Activated CD8-positive, alpha-beta T cell treated with anti-CD3 and anti-CD28 coated beads for 36 hours (primary cell): ENCODE measurements at regions not wholly inside any gene's neighbourhood (a gene's known extent, or its start where the extent isn't known, plus 50 kb on each side); places are given as distances from the start of the nearest gene placed in this dataset.

Experiments used
- ATAC-seq: fragments of 200-7000 bp; cut with Tn5 transposase; one replicate; pipeline ENCODE4 v1.10.0; 2021; ENCODE audit warnings: mild to moderate bottlenecking, moderate library complexity
- CTCF ChIA-PET: fragments of 350-600 bp; sonication (Branson Sonifier 250); formaldehyde crosslinking; loops from one replicate; lab custom pipeline; 2021; ENCODE audit warnings: antibody characterized with exemption; lab: Charles Lee
- POLR2A ChIA-PET: fragments of 350-600 bp; sonication (Branson Sonifier 250); formaldehyde crosslinking; loops from one replicate; lab custom pipeline; 2021; ENCODE audit warnings: antibody characterized with exemption; lab: Charles Lee
- DNase-seq: peaks from one replicate; pipeline ENCODE4 v3.0.0-alpha.2; 2020
- H3K27ac Mint-ChIP-seq: one replicate; pipeline ENCODE4 v1.8.0; 2021; ENCODE audit warnings: mild to moderate bottlenecking, mixed read lengths
- H3K27me3 Mint-ChIP-seq: one replicate; pipeline ENCODE4 v1.8.0; 2021; ENCODE audit warnings: mixed read lengths
- H3K36me3 Mint-ChIP-seq: one replicate; pipeline ENCODE4 v1.8.0; 2021; ENCODE audit warnings: low read depth, mixed read lengths
- H3K4me1 Mint-ChIP-seq: one replicate; pipeline ENCODE4 v1.8.0; 2021; ENCODE audit warnings: low read depth, mixed read lengths
- H3K4me3 Mint-ChIP-seq: one replicate; pipeline ENCODE4 v1.8.0; 2021; ENCODE audit warnings: mild to moderate bottlenecking, moderate library complexity, mixed read lengths
- H3K9me3 Mint-ChIP-seq: one replicate; pipeline ENCODE4 v1.8.0; 2021; ENCODE audit warnings: mixed read lengths
- CTCF ChIP-seq: fragments of 200-600 bp; IDR thresholded peaks from one replicate; pipeline ENCODE4 v1.8.0; 2022; ENCODE audit warnings: antibody characterized with exemption, mild to moderate bottlenecking
- intact Hi-C: fragments of 100-400 bp; cut with micrococcal nuclease; formaldehyde crosslinking; loops from one replicate; pipeline ENCODE4 v1.10.0; 2022

GRCh38 chr7:52620849-52621248 is 414.6 kb upstream of the POM121L12 start:
- H3K4me1 Mint-ChIP-seq: no peaks in the 10 kb centered on the region

DNA sequence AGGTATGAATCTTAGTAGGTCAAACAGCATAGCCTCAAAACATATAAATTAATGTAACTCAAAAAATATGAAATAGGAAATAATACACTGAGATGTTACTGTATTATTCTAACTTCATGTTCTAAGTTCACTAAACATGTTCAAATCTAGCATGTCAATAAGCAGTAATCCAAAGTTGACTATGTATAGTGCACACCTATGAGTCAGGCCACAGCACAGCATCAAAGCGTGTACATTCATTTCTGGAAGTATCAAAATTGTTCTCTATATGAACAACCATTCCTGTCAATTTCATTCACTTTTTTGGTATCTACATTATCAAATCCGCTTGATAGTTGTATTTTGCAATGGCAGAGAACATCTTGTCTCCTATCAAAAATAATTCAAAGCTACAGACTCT is 418.9 kb upstream of the POM121L12 start:
- H3K4me3 Mint-ChIP-seq: no peak overlapping the region
- TF ChIP-seq CTCF: no peak
- H3K27ac Mint-ChIP-seq: no peak overlapping the region
- no peak for ATAC-seq
- no peaks in the 10 kb centered on the region for H3K4me1 Mint-ChIP-seq
- no peaks in the 10 kb centered on the region for H3K36me3 Mint-ChIP-seq
- intact Hi-C loops: no loop called here
- H3K27me3 Mint-ChIP-seq: no peaks in the 10 kb centered on the region
- ChIA-PET CTCF (no interaction called here), POLR2A (no interaction called here)
- peaks cover 10% of the 10 kb centered on the region for H3K9me3 Mint-ChIP-seq
- no peak for DNase-seq

More at GRCh38 chr7:52620849-52621248, 414.6 kb upstream of the POM121L12 start:
- ChIA-PET POLR2A (no interaction called here), CTCF (no interaction called here)
- ATAC-seq (no peak), DNase-seq (no peak)
- Mint-ChIP-seq H3K4me3 (no peak overlapping the region), H3K36me3 (no peaks in the 10 kb centered on the region), H3K27ac (no peak overlapping the region), H3K9me3 (peaks cover 7% of the 10 kb centered on the region), H3K27me3 (no peaks in the 10 kb centered on the region)
- TF ChIP-seq CTCF: no peak
- intact Hi-C loops: no loop called here

DNA sequence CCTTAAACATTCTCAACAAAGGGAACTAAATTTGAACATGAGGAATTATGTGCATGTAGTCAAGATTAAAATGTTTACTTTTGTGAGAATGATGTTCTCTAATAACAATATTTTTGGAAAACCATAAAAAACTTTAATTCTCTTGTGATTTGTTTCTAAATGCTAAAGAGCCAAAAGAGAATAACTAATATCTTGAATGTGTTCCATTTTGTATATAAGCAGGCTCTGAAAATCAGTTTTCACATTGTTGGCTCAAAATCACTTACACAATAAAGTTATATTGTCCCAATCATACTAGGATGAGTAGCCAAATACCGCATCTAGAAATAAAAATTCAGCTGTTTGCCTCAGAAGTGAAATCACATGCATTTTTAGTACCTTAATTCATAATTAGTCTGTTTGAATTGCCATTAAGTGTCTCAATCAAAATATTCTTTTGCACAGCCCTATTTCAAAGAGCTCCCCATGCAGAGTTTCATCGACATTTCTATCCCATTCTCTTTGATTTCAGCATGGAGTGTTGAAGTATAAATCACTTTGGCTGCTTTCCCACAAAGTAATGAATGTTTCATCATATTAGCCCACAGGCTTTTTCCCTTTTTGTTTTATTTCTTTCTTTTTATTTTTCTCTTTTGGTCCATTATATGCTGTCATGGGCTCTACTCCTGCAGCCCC is 420.3 kb upstream of the POM121L12 start:
- POLR2A ChIA-PET: no interaction called here
- no peak overlapping the region for H3K4me3 Mint-ChIP-seq
- CTCF ChIA-PET: no interaction called here
- intact Hi-C loops: no loop called here
- H3K27me3 Mint-ChIP-seq: no peaks in the 10 kb centered on the region
- H3K9me3 Mint-ChIP-seq: peaks cover 9% of the 10 kb centered on the region
- H3K27ac Mint-ChIP-seq: no peak overlapping the region
- DNase-seq (no peak), ATAC-seq (no peak)
- no peaks in the 10 kb centered on the region for H3K36me3 Mint-ChIP-seq
- no peaks in the 10 kb centered on the region for H3K4me1 Mint-ChIP-seq
- TF ChIP-seq CTCF: no peak

DNA sequence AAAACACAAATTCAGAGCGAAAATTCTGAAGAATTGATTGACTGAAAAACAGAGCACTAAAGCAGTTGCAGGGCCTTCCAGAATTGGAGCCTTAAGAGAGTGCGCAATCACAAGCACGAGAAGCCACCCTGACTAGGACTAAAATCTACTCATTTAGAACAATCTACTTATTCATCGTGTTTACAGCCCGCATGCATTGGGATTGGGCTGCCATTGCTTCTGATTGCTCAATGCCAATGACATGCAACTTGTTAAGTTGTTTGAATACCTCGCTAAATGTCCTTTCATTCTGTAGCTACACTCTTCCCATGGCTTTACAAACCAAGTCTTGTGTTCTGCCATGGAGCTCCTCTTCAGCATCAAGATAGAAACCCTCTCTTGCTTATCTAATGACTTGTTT is 425.9 kb upstream of the POM121L12 start:
- no peak for TF ChIP-seq CTCF
- Mint-ChIP-seq H3K36me3 (no peaks in the 10 kb centered on the region), H3K4me1 (no peaks in the 10 kb centered on the region), H3K27me3 (no peaks in the 10 kb centered on the region), H3K4me3 (no peak overlapping the region), H3K9me3 (peaks cover 7% of the 10 kb centered on the region), H3K27ac (no peak overlapping the region)
- no peak for ATAC-seq
- no peak for DNase-seq
- intact Hi-C loops: no loop called here
- ChIA-PET CTCF (no interaction called here), POLR2A (no interaction called here)

DNA sequence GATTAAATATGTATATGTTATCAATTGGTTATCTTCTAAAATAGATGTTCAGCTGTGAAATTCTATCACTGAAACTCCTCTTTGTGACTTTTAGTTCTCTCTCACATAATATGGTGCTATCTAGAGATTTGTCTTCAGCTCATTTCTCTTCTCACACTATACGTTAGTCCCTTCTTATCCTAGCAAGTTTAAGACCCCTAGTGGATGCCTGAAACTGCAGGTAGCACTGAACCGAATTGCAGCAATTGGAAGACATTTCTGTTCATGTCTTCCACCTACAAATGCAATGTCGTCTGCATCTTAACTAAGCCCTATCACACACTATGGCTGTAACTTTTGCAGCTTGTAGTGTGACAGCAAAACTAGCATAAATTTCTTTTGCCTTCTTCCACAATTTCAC is 442.7 kb upstream of the POM121L12 start:
- Mint-ChIP-seq H3K4me3 (no peak overlapping the region), H3K4me1 (no peaks in the 10 kb centered on the region), H3K9me3 (peaks cover 10% of the 10 kb centered on the region), H3K36me3 (no peaks in the 10 kb centered on the region), H3K27ac (no peak overlapping the region), H3K27me3 (no peaks in the 10 kb centered on the region)
- POLR2A ChIA-PET: no interaction called here
- CTCF ChIA-PET: no interaction called here
- intact Hi-C loops: no loop called here
- no peak for TF ChIP-seq CTCF
- no peak for DNase-seq
- no peak for ATAC-seq
